Muscle of leg (tissue), 3 donors: ENCODE measurements at regions not wholly inside any gene's neighbourhood (a gene's known extent, or its start where the extent isn't known, plus 50 kb on each side); places are given as distances from the start of the nearest gene placed in this dataset.

Source experiments
- DNase-seq: peaks from one replicate; pipeline ENCODE4 v3.0.0; 2013
- H3K27ac ChIP-seq: one replicate; pipeline ENCODE4 v1.5.1; 2013; ENCODE audit warnings: mild to moderate bottlenecking, low read length, control low read depth
- H3K27me3 ChIP-seq: one replicate; pipeline ENCODE4 v1.6.1; 2013; ENCODE audit warnings: low read length; ENCODE audit not compliant: control insufficient read depth, insufficient read depth
- H3K36me3 ChIP-seq: one replicate; pipeline ENCODE4 v1.6.1; 2013; ENCODE audit warnings: low read length; ENCODE audit not compliant: control insufficient read depth, insufficient read depth
- H3K4me1 ChIP-seq: one replicate; pipeline ENCODE4 v1.6.1; 2013; ENCODE audit warnings: low read length; ENCODE audit not compliant: control insufficient read depth, insufficient read depth
- H3K4me3 ChIP-seq: one replicate; pipeline ENCODE4 v1.5.1; 2013; ENCODE audit warnings: low read length, control low read depth
- H3K9me3 ChIP-seq: replicated peaks from 2 replicates; pipeline ENCODE4 v1.6.1; 2013; ENCODE audit warnings: low read depth, low read length; ENCODE audit not compliant: control insufficient read depth
- WGBS: methylation state at CpG from one replicate; pipeline ENCODE4 v1.1.5; 2013; ENCODE audit warnings: missing lambda C conversion rate; ENCODE audit not compliant: insufficient coverage; 5-methylcytosine and 5-hydroxymethylcytosine counted together

- H3K27ac ChIP-seq, result no peak overlapping the region
These were observed 58.6 kb upstream of the ANK3 start for GRCh38 chr10:60448246-60448645.

DNA sequence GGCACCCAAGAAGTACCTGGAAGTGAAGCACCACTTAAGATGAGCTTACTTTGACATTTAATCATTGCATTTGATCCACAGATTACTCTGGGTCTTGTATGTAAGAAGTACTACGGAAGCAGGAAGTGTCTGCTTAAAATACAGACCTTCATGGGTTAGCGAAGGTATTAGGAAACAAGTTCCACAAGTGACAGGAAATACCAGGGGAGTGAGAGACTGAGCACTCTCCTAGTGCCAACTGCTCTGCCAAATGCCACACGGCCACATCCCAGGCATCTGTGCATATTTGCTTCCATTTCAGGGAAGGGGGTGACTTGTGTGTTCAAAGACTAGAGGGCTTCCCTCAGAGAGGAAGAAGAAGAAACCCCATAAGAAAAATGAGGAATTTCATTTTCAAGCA is 57.2 kb upstream of the ANK3 start:
- no peaks in the 10 kb centered on the region for H3K36me3 ChIP-seq
- no peak overlapping the region for H3K27ac ChIP-seq

More at GRCh38 chr10:60448246-60448645, 58.6 kb upstream of the ANK3 start:
- Histone ChIP-seq H3K4me3 (no peak overlapping the region), H3K36me3 (no peaks in the 10 kb centered on the region), H3K9me3 (no peaks in the 10 kb centered on the region), H3K4me1 (peaks cover 2% of the 10 kb centered on the region), H3K27me3 (no peaks in the 10 kb centered on the region)
- peak; percentile 34 for DNase-seq
- no CpG with 5 or more reads among the region's 3 CpGs for WGBS

GRCh38 chr10:60446070-60446833 is 56.6 kb upstream of the ANK3 start:
- no peak for DNase-seq
- no peaks in the 10 kb centered on the region for H3K27me3 ChIP-seq
- no peaks in the 10 kb centered on the region for H3K9me3 ChIP-seq
- H3K4me1 ChIP-seq, result peaks cover 2% of the 10 kb centered on the region
- H3K36me3 ChIP-seq, result no peaks in the 10 kb centered on the region
- no peak overlapping the region for H3K4me3 ChIP-seq
- WGBS, result 80% methylated on average over 2 of the region's 5 CpGs
- no peak overlapping the region for H3K27ac ChIP-seq

More for the DNA sequence above, 57.2 kb upstream of the ANK3 start:
- no peak overlapping the region for H3K4me3 ChIP-seq
- DNase-seq, result no peak
- no CpG with 5 or more reads among the region's 3 CpGs for WGBS
- no peaks in the 10 kb centered on the region for H3K9me3 ChIP-seq
- H3K4me1 ChIP-seq, result peaks cover 2% of the 10 kb centered on the region
- no peaks in the 10 kb centered on the region for H3K27me3 ChIP-seq

DNA sequence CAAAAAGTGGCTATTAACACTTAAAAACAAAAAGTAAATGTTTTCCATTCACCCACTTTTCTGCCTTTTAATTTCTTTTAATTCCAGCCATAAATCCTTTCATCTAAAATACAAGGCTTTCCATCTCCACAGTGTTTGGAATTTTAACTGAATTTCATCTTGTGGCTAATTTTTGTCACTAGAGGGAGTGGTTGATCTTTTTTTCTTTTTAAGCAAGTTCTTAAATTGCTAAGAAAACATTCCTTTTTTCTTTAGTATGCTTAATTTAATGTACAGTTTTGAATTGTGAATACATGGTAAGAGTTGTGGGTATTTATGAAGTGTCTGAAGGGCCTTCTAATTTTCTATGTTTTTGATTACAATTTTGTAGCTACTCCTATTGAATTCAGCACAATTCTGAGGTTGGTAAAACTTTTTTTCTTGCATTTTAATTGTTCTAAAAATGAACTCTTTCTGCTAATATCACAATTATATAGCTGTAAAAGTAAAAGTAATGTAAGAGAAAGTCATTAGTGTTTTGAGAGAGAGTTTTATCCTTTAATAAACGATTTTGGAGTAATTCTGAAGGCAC is 54.9 kb upstream of the ANK3 start:
- H3K4me1 ChIP-seq, result peaks cover 2% of the 10 kb centered on the region
- whole genome bisulfite sequencing, result no CpG with 5 or more reads among the region's 1 CpG
- H3K4me3 ChIP-seq, result no peak overlapping the region
- peak; percentile 63 for DNase-seq
- H3K9me3 ChIP-seq, result no peaks in the 10 kb centered on the region
- no peaks in the 10 kb centered on the region for H3K36me3 ChIP-seq
- H3K27me3 ChIP-seq, result no peaks in the 10 kb centered on the region
- no peak overlapping the region for H3K27ac ChIP-seq

DNA sequence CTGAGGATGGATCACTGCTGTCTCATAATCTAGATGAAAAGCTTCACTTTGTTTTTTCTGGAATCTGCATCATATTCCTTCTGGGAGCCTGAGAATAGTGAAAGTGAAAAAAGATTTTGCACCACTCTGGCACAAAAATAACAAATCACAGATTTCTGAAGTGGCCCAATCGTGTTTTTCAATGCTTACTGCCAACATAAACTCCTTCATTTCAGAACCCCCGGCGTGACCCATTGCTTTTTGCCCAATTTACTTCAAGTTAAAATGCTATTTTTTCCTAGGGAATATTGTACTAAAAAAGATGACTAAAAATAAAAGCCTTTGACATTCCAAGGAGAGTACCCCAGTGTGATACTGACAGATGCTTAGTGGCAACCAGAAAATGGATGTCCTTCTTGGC is 53.7 kb upstream of the ANK3 start:
- no peak for DNase-seq
- no peak overlapping the region for H3K4me3 ChIP-seq
- H3K27ac ChIP-seq, result no peak overlapping the region
- H3K36me3 ChIP-seq, result no peaks in the 10 kb centered on the region
- no peaks in the 10 kb centered on the region for H3K27me3 ChIP-seq
- H3K9me3 ChIP-seq, result no peaks in the 10 kb centered on the region
- H3K4me1 ChIP-seq, result peaks cover 2% of the 10 kb centered on the region
- WGBS, result no CpG with 5 or more reads among the region's 3 CpGs

GRCh38 chr10:60441515-60441914 is 51.8 kb upstream of the ANK3 start:
- Histone ChIP-seq H3K9me3 (no peaks in the 10 kb centered on the region), H3K27me3 (no peaks in the 10 kb centered on the region), H3K36me3 (no peaks in the 10 kb centered on the region), H3K4me3 (no peak overlapping the region), H3K27ac (no peak overlapping the region), H3K4me1 (no peaks in the 10 kb centered on the region)
- WGBS, result no CpG with 5 or more reads among the region's 1 CpG
- no peak for DNase-seq

DNA sequence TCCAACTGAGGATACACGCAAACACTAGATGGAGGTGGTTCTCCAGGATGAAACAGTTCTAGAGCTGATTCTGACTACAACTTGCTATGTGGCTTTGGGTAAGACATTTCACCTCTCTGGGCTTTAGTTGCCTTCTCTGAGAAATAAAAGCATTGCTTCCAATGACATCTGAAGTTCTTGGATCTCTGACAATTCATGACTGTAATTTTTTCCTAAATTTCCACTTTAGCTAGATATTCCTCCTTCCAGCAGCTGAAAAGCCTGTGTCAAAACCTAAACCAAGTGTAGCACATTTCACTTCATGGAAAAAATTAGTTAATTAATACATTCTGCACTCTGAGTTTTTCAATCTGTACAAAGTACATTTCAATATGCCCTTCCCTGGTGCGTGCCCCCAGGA is 50.0 kb upstream of the ANK3 start:
- Histone ChIP-seq H3K27me3 (no peaks in the 10 kb centered on the region), H3K4me3 (no peak overlapping the region), H3K36me3 (no peaks in the 10 kb centered on the region), H3K27ac (no peak overlapping the region), H3K9me3 (no peaks in the 10 kb centered on the region), H3K4me1 (no peaks in the 10 kb centered on the region)
- peak; percentile 65 for DNase-seq
- WGBS, result 100% methylated on average over 1 of the region's 2 CpGs
